OCI-LY1 (cell line): ENCODE measurements at regions not wholly inside any gene's neighbourhood (a gene's known extent, or its start where the extent isn't known, plus 50 kb on each side); places are given as distances from the start of the nearest gene placed in this dataset.

Source experiments
- CTCF ChIP-seq: fragments of 200-600 bp; sonication (generic), shearing (Covaris generic); IDR thresholded peaks from 2 replicates; pipeline ENCODE4 v1.5.1; 2017; ENCODE audit warnings: mild to moderate bottlenecking, antibody characterized with exemption, low read length, moderate library complexity, mixed read lengths
- EZH2 ChIP-seq: fragments of 200-600 bp; sonication (generic), shearing (Covaris generic); IDR thresholded peaks from 2 replicates; pipeline ENCODE4 v1.8.0; 2017; ENCODE audit warnings: borderline replicate concordance, mixed run types, mild to moderate bottlenecking, antibody characterized with exemption, low read length, moderate library complexity, mixed read lengths

GRCh38 chr10:106076496-106076895, 1088.0 kb downstream of the SORCS1 start:
- TF ChIP-seq CTCF, result no peak
- TF ChIP-seq EZH2, result no peak
